ENCODE measurements at regions not wholly inside any gene's neighbourhood (a gene's known extent, or its start where the extent isn't known, plus 50 kb on each side); places are given as distances from the start of the nearest gene placed in this dataset.

GRCh38 chr10:22111705-22112104 is 106.1 kb downstream of the EBLN1 start:
- no peak for TF ChIP-seq EZH2 (IDR thresholded peaks at IDR 0.05; ENCODE audit: borderline replicate concordance, insufficient read depth, low read depth, low read length, poor library complexity, severe bottlenecking)
- ChIA-PET CTCF (no interaction called here), POLR2A (no interaction called here)
- intact Hi-C loops (cut with micrococcal nuclease), result no loop called here
- Mint-ChIP-seq H3K27me3 (peaks cover 33% of the 10 kb centered on the region), H3K27ac (no peak overlapping the region), H3K4me3 (no peak overlapping the region), H3K9me3 (ENCODE audit: insufficient read depth) (peaks cover 2% of the 10 kb centered on the region), H3K4me1 (no peaks in the 10 kb centered on the region)
- no peak overlapping the region for H3K4me2 ChIP-seq (replicated peaks; ENCODE audit: low read depth, low read length, poor library complexity, severe bottlenecking)
- H3K4me1 ChIP-seq (ENCODE audit: control insufficient read depth in 2 of 2, insufficient read depth in 2 of 2, low read length in 2 of 2), result no peaks in the 10 kb centered on the region
- H4K20me1 ChIP-seq (ENCODE audit: control insufficient read depth, insufficient read depth, low read length, poor library complexity, severe bottlenecking), result no peaks in the 10 kb centered on the region
- H3K9me3 ChIP-seq (ENCODE audit: control extremely low read depth in 1 of 3, control insufficient read depth in 2 of 3, insufficient read depth in 1 of 3, low read length in 2 of 3), result no peaks in the 10 kb centered on the region
- H3K9ac ChIP-seq (ENCODE audit: low read length), result no peak overlapping the region
- no peak overlapping the region for H3K4me3 ChIP-seq (ENCODE audit: control extremely low read depth in 1 of 5, extremely low read depth in 1 of 5, insufficient read depth in 1 of 5, low read depth in 2 of 5, low read length in 4 of 5)
- no peaks in the 10 kb centered on the region for H3K36me3 ChIP-seq (replicated peaks in 1 of 2; ENCODE audit: control extremely low read depth in 1 of 2, control insufficient read depth in 1 of 2, extremely low read depth in 1 of 2, insufficient read depth in 2 of 2, low read length in 1 of 2)
- no peaks in the 10 kb centered on the region for H3K79me2 ChIP-seq (ENCODE audit: control insufficient read depth, insufficient read depth, low read length)
- ATAC-seq (ENCODE audit: low read depth), result no peak
- H3K27ac ChIP-seq (ENCODE audit: low read length in 2 of 2), result no peak overlapping the region
- H3K27me3 ChIP-seq (replicated peaks in 1 of 4; ENCODE audit: control extremely low read depth in 1 of 4, control insufficient read depth in 3 of 4, insufficient read depth in 4 of 4, low read length in 3 of 4), result no peaks in the 10 kb centered on the region
- H2AFZ ChIP-seq (ENCODE audit: insufficient read depth, low read depth, low read length, poor library complexity, severe bottlenecking), result no peak overlapping the region
- DNase-seq, result no peak
- WGBS (ENCODE audit: insufficient coverage), result 72% methylated on average over 2 of the region's 3 CpGs

- Histone ChIP-seq H3K9me3 (ENCODE audit: control extremely low read depth in 1 of 3, control insufficient read depth in 2 of 3, insufficient read depth in 1 of 3, low read length in 2 of 3) (no peaks in the 10 kb centered on the region), H4K20me1 (ENCODE audit: control insufficient read depth, insufficient read depth, low read length, poor library complexity, severe bottlenecking) (no peaks in the 10 kb centered on the region), H3K9ac (ENCODE audit: low read length) (no peak overlapping the region), H3K4me3 (ENCODE audit: control extremely low read depth in 1 of 5, extremely low read depth in 1 of 5, insufficient read depth in 1 of 5, low read depth in 2 of 5, low read length in 4 of 5) (no peak overlapping the region), H3K27ac (ENCODE audit: low read length in 2 of 2) (no peak overlapping the region), H3K4me1 (ENCODE audit: control insufficient read depth in 2 of 2, insufficient read depth in 2 of 2, low read length in 2 of 2) (no peaks in the 10 kb centered on the region), H3K36me3 (replicated peaks in 1 of 2; ENCODE audit: control extremely low read depth in 1 of 2, control insufficient read depth in 1 of 2, extremely low read depth in 1 of 2, insufficient read depth in 2 of 2, low read length in 1 of 2) (no peaks in the 10 kb centered on the region), H3K79me2 (ENCODE audit: control insufficient read depth, insufficient read depth, low read length) (no peaks in the 10 kb centered on the region), H2AFZ (ENCODE audit: insufficient read depth, low read depth, low read length, poor library complexity, severe bottlenecking) (no peak overlapping the region), H3K27me3 (replicated peaks in 1 of 4; ENCODE audit: control extremely low read depth in 1 of 4, control insufficient read depth in 3 of 4, insufficient read depth in 4 of 4, low read length in 3 of 4) (no peaks in the 10 kb centered on the region), H3K4me2 (replicated peaks; ENCODE audit: low read depth, low read length, poor library complexity, severe bottlenecking) (no peak overlapping the region)
- no peak overlapping the region for H3K4me3 Mint-ChIP-seq
- H3K9me3 Mint-ChIP-seq (ENCODE audit: insufficient read depth), result peaks cover 2% of the 10 kb centered on the region
- no peak for TF ChIP-seq EZH2 (IDR thresholded peaks at IDR 0.05; ENCODE audit: borderline replicate concordance, insufficient read depth, low read depth, low read length, poor library complexity, severe bottlenecking)
- TF ChIP-seq CTCF (IDR thresholded peaks at IDR 0.05), result no peak
- no peak for DNase-seq
- no peak for ATAC-seq (ENCODE audit: low read depth)
- no peak overlapping the region for H3K27ac Mint-ChIP-seq
- CTCF ChIA-PET, result no interaction called here
- WGBS (ENCODE audit: insufficient coverage), result 87% methylated on average over 3 of the region's 4 CpGs
- H3K4me1 Mint-ChIP-seq, result no peaks in the 10 kb centered on the region
- POLR2A ChIA-PET, result no interaction called here
- intact Hi-C loops (cut with micrococcal nuclease), result no loop called here
- H3K27me3 Mint-ChIP-seq, result peaks cover 31% of the 10 kb centered on the region
Observed at GRCh38 chr10:22111260-22111659, 106.6 kb downstream of the EBLN1 start.
